ENCODE measurements at regions not wholly inside any gene's neighbourhood (a gene's known extent, or its start where the extent isn't known, plus 50 kb on each side); places are given as distances from the start of the nearest gene placed in this dataset.

GRCh38 chr12:24387381-24387780 is 437.9 kb upstream of the SOX5 start:
- dilution Hi-C loops (cut with MboI; ENCODE audit: extremely low pct_ligation_motif_present, low sequenced_read_pairs), result no loop called here
- no peak overlapping the region for H2AFZ ChIP-seq (ENCODE audit: control insufficient read depth, low read length)
- H3K27ac ChIP-seq (ENCODE audit: control insufficient read depth, insufficient read depth, low read length), result no peak overlapping the region
- no peak overlapping the region for H3K4me2 ChIP-seq (ENCODE audit: control insufficient read depth, extremely low read depth, insufficient read depth, low read depth, low read length)
- H3K27me3 ChIP-seq (ENCODE audit: control insufficient read depth, extremely low read depth, insufficient read depth, low read length), result no peaks in the 10 kb centered on the region
- no peak for TF ChIP-seq EZH2 (IDR thresholded peaks at IDR 0.05; ENCODE audit: low read length)
- no peak for TF ChIP-seq CTCF (optimal IDR thresholded peaks at IDR 0.05 in 1 of 3, IDR thresholded peaks at IDR 0.05 in 1 of 3, conservative IDR thresholded peaks at IDR 0.05 in 1 of 3; ENCODE audit: extremely low read depth in 1 of 3, insufficient read depth in 2 of 3, low read length in 3 of 3)
- no peaks in the 10 kb centered on the region for H3K79me2 ChIP-seq (ENCODE audit: control insufficient read depth, insufficient read depth, low read length)
- H4K20me1 ChIP-seq (ENCODE audit: control insufficient read depth, extremely low read depth, insufficient read depth, low read length), result no peaks in the 10 kb centered on the region
- no peaks in the 10 kb centered on the region for H3K36me3 ChIP-seq (ENCODE audit: control insufficient read depth in 2 of 2, extremely low read depth in 1 of 2, insufficient read depth in 2 of 2, low read length in 2 of 2)
- no peak overlapping the region for H3K4me3 ChIP-seq (ENCODE audit: control insufficient read depth in 2 of 3, extremely low read depth in 1 of 3, insufficient read depth in 2 of 3, low read depth in 1 of 3, low read length in 3 of 3)
- H3K9ac ChIP-seq (ENCODE audit: control insufficient read depth, extremely low read depth, insufficient read depth, low read length), result no peak overlapping the region
- DNase-seq (ENCODE audit: low read depth, low spot score) (no peak), FAIRE-seq (no peak)
- H3K9me3 ChIP-seq (ENCODE audit: control insufficient read depth, low read depth, low read length), result no peaks in the 10 kb centered on the region
- no peaks in the 10 kb centered on the region for H3K4me1 ChIP-seq (ENCODE audit: control insufficient read depth, extremely low read depth, insufficient read depth, low read length)
- H3K9me1 ChIP-seq (ENCODE audit: control insufficient read depth, extremely low read depth, insufficient read depth, low read length), result no peaks in the 10 kb centered on the region

- no peaks in the 10 kb centered on the region for H3K4me1 ChIP-seq (ENCODE audit: control insufficient read depth, extremely low read depth, insufficient read depth, low read length)
- TF ChIP-seq CTCF (optimal IDR thresholded peaks at IDR 0.05 in 1 of 3, IDR thresholded peaks at IDR 0.05 in 1 of 3, conservative IDR thresholded peaks at IDR 0.05 in 1 of 3; ENCODE audit: extremely low read depth in 1 of 3, insufficient read depth in 2 of 3, low read length in 3 of 3) (no peak), EZH2 (IDR thresholded peaks at IDR 0.05; ENCODE audit: low read length) (no peak)
- no peak overlapping the region for H3K4me2 ChIP-seq (ENCODE audit: control insufficient read depth, extremely low read depth, insufficient read depth, low read depth, low read length)
- H3K27ac ChIP-seq (ENCODE audit: control insufficient read depth, insufficient read depth, low read length), result no peak overlapping the region
- H3K9ac ChIP-seq (ENCODE audit: control insufficient read depth, extremely low read depth, insufficient read depth, low read length), result no peak overlapping the region
- no peaks in the 10 kb centered on the region for H3K9me1 ChIP-seq (ENCODE audit: control insufficient read depth, extremely low read depth, insufficient read depth, low read length)
- no peaks in the 10 kb centered on the region for H3K27me3 ChIP-seq (ENCODE audit: control insufficient read depth, extremely low read depth, insufficient read depth, low read length)
- no peak for DNase-seq (ENCODE audit: low read depth, low spot score)
- no peak overlapping the region for H3K4me3 ChIP-seq (ENCODE audit: control insufficient read depth in 2 of 3, extremely low read depth in 1 of 3, insufficient read depth in 2 of 3, low read depth in 1 of 3, low read length in 3 of 3)
- no peaks in the 10 kb centered on the region for H3K36me3 ChIP-seq (ENCODE audit: control insufficient read depth in 2 of 2, extremely low read depth in 1 of 2, insufficient read depth in 2 of 2, low read length in 2 of 2)
- H2AFZ ChIP-seq (ENCODE audit: control insufficient read depth, low read length), result no peak overlapping the region
- dilution Hi-C loops (cut with MboI; ENCODE audit: extremely low pct_ligation_motif_present, low sequenced_read_pairs), result no loop called here
- H3K9me3 ChIP-seq (ENCODE audit: control insufficient read depth, low read depth, low read length), result no peaks in the 10 kb centered on the region
- no peak for FAIRE-seq
- no peaks in the 10 kb centered on the region for H3K79me2 ChIP-seq (ENCODE audit: control insufficient read depth, insufficient read depth, low read length)
- H4K20me1 ChIP-seq (ENCODE audit: control insufficient read depth, extremely low read depth, insufficient read depth, low read length), result no peaks in the 10 kb centered on the region
These were observed 437.4 kb upstream of the SOX5 start for GRCh38 chr12:24386836-24387235.

Measured in keratinocyte (primary cell).